Breast epithelium (tissue), 3 donors: ENCODE measurements at regions not wholly inside any gene's neighbourhood (a gene's known extent, or its start where the extent isn't known, plus 50 kb on each side); places are given as distances from the start of the nearest gene placed in this dataset.

Source experiments
- CTCF ChIP-seq, 3 donors: fragments of 450-650 bp; IDR thresholded peaks; one replicate each; pipeline ENCODE4 v1.5.1; 2016 to 2017; ENCODE audit warnings: antibody characterized with exemption in 3 of 3, mild to moderate bottlenecking in 3 of 3, moderate library complexity in 3 of 3
- POLR2A ChIP-seq: fragments of 450-650 bp; IDR thresholded peaks from one replicate; pipeline ENCODE4 v1.6.1; 2016; ENCODE audit warnings: antibody characterized with exemption, mild to moderate bottlenecking, moderate library complexity
- POLR2AphosphoS5 ChIP-seq, 3 donors: sonication (generic); formaldehyde crosslinking; IDR thresholded peaks; one replicate each; pipeline ENCODE4 v1.6.1; 2017; ENCODE audit warnings: antibody characterized with exemption in 3 of 3

- TF ChIP-seq POLR2AphosphoS5 (IDR thresholded peaks at IDR 0.05) = no peak
- no peak for TF ChIP-seq CTCF (IDR thresholded peaks at IDR 0.05)
- TF ChIP-seq POLR2A = no peak
Measured at GRCh38 chr11:95308512-95309035, 77.6 kb upstream of the SESN3 start.
